ENCODE measurements at regions not wholly inside any gene's neighbourhood (a gene's known extent, or its start where the extent isn't known, plus 50 kb on each side); places are given as distances from the start of the nearest gene placed in this dataset.

DNA sequence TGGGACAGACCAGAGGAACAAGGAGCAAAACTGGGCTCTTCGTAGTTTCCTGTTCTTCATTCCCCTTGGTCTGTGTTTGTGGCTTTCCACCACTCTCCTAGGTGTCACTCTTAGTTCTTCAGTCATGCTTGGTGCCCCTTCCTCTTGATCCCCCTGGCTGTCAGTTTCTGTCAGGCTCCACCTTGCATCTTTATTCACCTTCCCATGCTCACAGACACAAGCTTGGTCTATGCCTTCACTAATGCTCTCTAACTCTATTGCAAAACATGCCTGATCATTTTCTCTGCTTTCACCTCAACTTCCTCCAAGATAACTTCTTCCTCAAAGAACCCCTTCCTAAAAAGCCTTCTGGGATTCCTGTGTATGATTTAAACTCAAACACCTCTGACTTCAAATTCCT, 122.9 kb downstream of the GLUL start (continued):
- TF ChIP-seq, protein P1, sequence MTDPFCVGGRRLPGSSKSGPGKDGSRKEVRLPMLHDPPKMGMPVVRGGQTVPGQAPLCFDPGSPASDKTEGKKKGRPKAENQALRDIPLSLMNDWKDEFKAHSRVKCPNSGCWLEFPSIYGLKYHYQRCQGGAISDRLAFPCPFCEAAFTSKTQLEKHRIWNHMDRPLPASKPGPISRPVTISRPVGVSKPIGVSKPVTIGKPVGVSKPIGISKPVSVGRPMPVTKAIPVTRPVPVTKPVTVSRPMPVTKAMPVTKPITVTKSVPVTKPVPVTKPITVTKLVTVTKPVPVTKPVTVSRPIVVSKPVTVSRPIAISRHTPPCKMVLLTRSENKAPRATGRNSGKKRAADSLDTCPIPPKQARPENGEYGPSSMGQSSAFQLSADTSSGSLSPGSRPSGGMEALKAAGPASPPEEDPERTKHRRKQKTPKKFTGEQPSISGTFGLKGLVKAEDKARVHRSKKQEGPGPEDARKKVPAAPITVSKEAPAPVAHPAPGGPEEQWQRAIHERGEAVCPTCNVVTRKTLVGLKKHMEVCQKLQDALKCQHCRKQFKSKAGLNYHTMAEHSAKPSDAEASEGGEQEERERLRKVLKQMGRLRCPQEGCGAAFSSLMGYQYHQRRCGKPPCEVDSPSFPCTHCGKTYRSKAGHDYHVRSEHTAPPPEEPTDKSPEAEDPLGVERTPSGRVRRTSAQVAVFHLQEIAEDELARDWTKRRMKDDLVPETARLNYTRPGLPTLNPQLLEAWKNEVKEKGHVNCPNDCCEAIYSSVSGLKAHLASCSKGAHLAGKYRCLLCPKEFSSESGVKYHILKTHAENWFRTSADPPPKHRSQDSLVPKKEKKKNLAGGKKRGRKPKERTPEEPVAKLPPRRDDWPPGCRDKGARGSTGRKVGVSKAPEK (CRISPR knock-in tag; IDR thresholded peaks at IDR 0.05; ENCODE audit: borderline replicate concordance), result no peak
- TF ChIP-seq ATF1 (CRISPR knock-in tag; IDR thresholded peaks at IDR 0.05), result no peak
- no peak for TF ChIP-seq HNRNPK (IDR thresholded peaks at IDR 0.05; ENCODE audit: low read depth, low read length, poor library complexity, severe bottlenecking)
- no peak for TF ChIP-seq MXD4 (CRISPR knock-in tag; IDR thresholded peaks at IDR 0.05)

DNA sequence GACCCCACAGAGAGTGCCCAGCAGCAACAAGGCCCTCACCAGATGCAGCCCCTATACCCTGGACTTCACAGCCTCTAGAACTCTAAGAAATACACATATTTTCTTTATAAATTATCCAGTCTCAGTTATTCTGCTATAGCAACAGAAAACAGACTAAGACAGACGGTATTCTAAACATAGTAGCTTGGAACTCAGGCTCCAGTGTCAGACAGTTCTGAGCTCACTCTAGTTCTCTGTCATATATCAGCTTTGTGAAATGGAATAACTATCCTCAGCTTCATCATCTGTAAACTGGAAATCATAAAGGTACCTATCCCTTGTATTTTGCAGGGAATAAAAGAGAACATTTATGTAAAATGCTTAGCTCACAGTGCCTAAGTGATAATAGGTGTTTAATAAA, 127.4 kb downstream of the GLUL start:
- H4K20me1 ChIP-seq (ENCODE audit: insufficient read depth, low read length), result no peaks in the 10 kb centered on the region
- no peak for FAIRE-seq
- peaks cover 43% of the 10 kb centered on the region for H3K4me1 ChIP-seq (ENCODE audit: insufficient read depth, low read length)
- TF ChIP-seq ZNF510 (CRISPR knock-in tag; IDR thresholded peaks at IDR 0.05; ENCODE audit: low read depth), result no peak
- TF ChIP-seq SUZ12 (IDR thresholded peaks at IDR 0.05; ENCODE audit: low read depth, low read length), result no peak
- no peak for TF ChIP-seq POLR2G (IDR thresholded peaks at IDR 0.05; ENCODE audit: low read depth, low read length)
- TF ChIP-seq ZNF678 (CRISPR knock-in tag; IDR thresholded peaks at IDR 0.05), result no peak
- TF ChIP-seq, protein P2, sequence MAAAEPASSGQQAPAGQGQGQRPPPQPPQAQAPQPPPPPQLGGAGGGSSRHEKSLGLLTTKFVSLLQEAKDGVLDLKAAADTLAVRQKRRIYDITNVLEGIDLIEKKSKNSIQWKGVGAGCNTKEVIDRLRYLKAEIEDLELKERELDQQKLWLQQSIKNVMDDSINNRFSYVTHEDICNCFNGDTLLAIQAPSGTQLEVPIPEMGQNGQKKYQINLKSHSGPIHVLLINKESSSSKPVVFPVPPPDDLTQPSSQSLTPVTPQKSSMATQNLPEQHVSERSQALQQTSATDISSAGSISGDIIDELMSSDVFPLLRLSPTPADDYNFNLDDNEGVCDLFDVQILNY (CRISPR knock-in tag; conservative IDR thresholded peaks at IDR 0.05), result no peak
- TF ChIP-seq, protein P3, sequence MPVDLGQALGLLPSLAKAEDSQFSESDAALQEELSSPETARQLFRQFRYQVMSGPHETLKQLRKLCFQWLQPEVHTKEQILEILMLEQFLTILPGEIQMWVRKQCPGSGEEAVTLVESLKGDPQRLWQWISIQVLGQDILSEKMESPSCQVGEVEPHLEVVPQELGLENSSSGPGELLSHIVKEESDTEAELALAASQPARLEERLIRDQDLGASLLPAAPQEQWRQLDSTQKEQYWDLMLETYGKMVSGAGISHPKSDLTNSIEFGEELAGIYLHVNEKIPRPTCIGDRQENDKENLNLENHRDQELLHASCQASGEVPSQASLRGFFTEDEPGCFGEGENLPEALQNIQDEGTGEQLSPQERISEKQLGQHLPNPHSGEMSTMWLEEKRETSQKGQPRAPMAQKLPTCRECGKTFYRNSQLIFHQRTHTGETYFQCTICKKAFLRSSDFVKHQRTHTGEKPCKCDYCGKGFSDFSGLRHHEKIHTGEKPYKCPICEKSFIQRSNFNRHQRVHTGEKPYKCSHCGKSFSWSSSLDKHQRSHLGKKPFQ (CRISPR knock-in tag; IDR thresholded peaks at IDR 0.05; ENCODE audit: insufficient replicate concordance), result no peak
- no peak for TF ChIP-seq ELF1 (CRISPR knock-in tag; IDR thresholded peaks at IDR 0.05)
- TF ChIP-seq ETV6 (CRISPR knock-in tag; conservative IDR thresholded peaks at IDR 0.05), result no peak
- TF ChIP-seq, protein P4, sequence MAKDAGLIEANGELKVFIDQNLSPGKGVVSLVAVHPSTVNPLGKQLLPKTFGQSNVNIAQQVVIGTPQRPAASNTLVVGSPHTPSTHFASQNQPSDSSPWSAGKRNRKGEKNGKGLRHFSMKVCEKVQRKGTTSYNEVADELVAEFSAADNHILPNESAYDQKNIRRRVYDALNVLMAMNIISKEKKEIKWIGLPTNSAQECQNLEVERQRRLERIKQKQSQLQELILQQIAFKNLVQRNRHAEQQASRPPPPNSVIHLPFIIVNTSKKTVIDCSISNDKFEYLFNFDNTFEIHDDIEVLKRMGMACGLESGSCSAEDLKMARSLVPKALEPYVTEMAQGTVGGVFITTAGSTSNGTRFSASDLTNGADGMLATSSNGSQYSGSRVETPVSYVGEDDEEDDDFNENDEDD (CRISPR knock-in tag; IDR thresholded peaks at IDR 0.05; ENCODE audit: borderline replicate concordance), result no peak
- no peak for TF ChIP-seq MEIS2 (CRISPR knock-in tag; IDR thresholded peaks at IDR 0.05)
- TF ChIP-seq, protein P5, sequence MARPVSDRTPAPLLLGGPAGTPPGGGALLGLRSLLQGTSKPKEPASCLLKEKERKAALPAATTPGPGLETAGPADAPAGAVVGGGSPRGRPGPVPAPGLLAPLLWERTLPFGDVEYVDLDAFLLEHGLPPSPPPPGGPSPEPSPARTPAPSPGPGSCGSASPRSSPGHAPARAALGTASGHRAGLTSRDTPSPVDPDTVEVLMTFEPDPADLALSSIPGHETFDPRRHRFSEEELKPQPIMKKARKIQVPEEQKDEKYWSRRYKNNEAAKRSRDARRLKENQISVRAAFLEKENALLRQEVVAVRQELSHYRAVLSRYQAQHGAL (CRISPR knock-in tag; IDR thresholded peaks at IDR 0.05; ENCODE audit: not compliant biosample characterization), result no peak
- TF ChIP-seq MIER2 (CRISPR knock-in tag; IDR thresholded peaks at IDR 0.05), result no peak
- ATAC-seq, result no peak
- no peaks in the 10 kb centered on the region for H3K27me3 ChIP-seq (ENCODE audit: control insufficient read depth in 1 of 2, insufficient read depth in 2 of 2, low read length in 2 of 2)
- no peak overlapping the region for H2AFZ ChIP-seq (ENCODE audit: low read length)
- in situ Hi-C loops (cut with HindIII; ENCODE audit: extremely low pct_ligation_motif_present, low pct_unique_long_range_greater_than_20kb) (no loop called here), intact Hi-C loops (cut with micrococcal nuclease; ENCODE audit: unreplicated experiment) (no loop called here)
- H3K36me3 ChIP-seq (replicated peaks in 1 of 2; ENCODE audit: control insufficient read depth in 1 of 2, insufficient read depth in 2 of 2, low read length in 2 of 2), result no peaks in the 10 kb centered on the region
- no peak overlapping the region for H3K9ac ChIP-seq (ENCODE audit: insufficient read depth, low read depth, low read length)
- POLR2A ChIA-PET, result no interaction called here
- 100% methylated on average over 1 of the region's 1 CpG for WGBS (ENCODE audit: low lambda C conversion rate)
- DNase-seq (ENCODE audit: low spot score), result no peak
- no peaks in the 10 kb centered on the region for H3K9me3 ChIP-seq (ENCODE audit: low read length)
- H3K27ac ChIP-seq (ENCODE audit: extremely low read length, insufficient read depth, low read length), result no peak overlapping the region
- CTCF ChIA-PET (ENCODE audit: low intra/inter-chr PET ratio, low total read pairs), result no interaction called here
- H3K79me2 ChIP-seq (ENCODE audit: insufficient read depth, low read length), result no peaks in the 10 kb centered on the region
- BruUV-seq (replicated peaks), result no TSS peak
- H3K4me3 ChIP-seq (replicated peaks in 1 of 3; ENCODE audit: insufficient read depth in 1 of 3, low read depth in 2 of 3, low read length in 3 of 3), result no peak overlapping the region
- no peak overlapping the region for H3K4me2 ChIP-seq (ENCODE audit: low read depth, low read length)
